Activated CD8-positive, alpha-beta memory T cell treated with anti-CD3 and anti-CD28 coated beads for 24 hours (primary cell): ENCODE measurements at regions not wholly inside any gene's neighbourhood (a gene's known extent, or its start where the extent isn't known, plus 50 kb on each side); places are given as distances from the start of the nearest gene placed in this dataset.

Experiments used
- DNase-seq: peaks from one replicate; pipeline ENCODE4 v3.0.0-alpha.2; 2020

DNA sequence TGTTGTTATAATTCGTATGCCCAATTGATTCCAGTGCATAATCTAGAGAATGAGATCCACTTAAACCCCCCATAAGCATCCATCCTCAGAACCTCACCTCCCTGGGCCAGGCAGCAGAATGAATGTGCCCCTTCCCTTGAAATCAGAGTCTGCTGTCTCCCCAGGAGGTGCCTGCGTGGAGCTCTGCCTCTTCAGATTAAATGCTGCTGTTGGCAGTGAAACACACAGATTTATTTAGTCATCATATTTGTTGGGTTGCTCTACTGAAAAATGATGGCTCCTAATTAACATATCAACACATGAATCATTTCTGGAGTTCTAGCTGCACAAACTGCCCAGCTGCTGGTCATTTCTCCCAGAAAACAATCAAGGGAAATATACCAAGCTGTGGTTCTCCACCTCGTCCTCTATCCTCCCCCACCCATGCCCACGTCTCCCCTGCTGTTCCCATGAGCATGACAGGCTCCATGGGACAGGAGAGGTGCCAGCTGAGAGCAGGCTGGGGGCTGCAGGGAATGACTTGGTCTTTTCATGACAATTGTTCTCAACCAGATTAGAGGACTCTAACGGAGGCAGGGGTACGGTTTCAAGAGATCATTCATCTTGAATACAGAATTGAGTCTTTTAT, 633.1 kb downstream of the CDH26 start:
- DNase-seq: no peak

DNA sequence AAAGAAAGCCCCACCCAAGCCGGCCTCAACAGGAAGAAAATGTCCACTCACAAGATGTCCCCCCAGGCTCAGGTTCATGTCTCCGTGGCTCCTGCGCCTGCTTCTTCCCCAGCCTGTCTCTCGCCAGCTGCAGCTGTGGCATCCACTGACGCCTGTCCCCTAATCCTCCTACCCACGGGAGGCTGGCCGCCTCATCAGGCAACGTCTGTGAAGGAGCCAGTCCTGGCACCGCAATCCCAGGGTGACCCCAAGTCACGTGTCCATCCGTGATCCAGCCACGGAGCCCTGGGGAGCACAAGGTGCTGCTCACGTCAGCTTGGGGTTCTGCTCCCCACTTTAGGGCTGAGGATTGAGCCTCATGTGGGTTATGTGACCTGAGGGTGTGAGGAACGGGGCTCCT, 640.3 kb downstream of the CDH26 start:
- DNase-seq: no peak

DNA sequence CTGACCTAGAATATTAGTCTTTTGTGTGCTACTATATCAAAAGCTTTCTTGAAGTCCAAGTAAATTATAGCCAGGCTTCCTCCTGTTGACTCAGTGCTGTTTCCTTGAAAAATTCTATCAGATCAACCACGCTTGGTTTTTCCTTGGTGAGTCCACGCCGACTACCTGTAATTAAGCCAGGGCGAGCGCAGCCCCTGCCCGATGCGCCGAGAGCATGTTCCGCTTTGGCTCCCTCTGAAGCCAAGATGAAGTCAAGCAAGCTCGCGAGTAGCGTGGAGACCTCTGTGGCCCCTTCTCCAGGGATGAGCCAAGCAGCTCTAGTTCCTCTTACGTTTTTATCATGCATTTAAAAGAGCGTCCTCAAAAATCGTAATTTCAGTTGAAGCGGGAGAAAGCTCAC, 641.2 kb downstream of the CDH26 start:
- no peak for DNase-seq

DNA sequence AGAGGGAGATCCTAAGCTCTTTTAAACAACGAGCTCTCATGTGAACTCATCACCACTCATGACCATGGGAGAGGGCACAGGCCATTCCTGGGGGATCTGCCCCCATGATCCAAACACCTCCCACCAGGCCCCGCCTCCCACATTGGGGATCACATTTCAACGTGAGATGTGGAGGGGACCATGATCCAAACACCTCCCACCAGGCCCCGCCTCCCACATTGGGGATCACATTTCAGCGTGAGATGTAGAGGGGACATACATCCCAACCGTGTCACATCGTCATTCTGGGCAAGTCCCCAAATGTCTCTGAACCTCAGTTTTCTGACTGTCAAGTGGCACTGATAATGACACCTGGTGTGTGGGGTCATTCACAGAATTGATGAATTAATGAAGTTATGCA, 641.8 kb downstream of the CDH26 start:
- DNase-seq: no peak

DNA sequence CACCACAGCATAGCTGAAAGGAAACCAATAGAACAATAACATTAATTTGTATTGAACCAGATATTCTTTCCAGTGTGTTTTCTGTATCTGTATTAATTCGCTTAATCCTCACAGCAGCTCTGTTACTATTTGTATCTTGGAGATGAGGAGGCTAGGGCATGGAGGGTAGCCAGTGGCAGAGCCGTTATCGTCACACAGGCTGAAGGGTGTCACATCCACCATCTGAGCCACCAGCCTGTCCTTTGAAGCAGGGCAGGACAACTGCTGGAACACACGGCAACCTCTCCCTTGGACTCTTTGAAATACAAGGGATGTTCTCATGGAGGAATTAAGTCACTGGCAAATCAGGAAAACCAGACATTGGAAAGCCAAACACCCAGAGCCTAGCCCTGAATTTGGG, 628.0 kb upstream of the CDH4 start:
- no peak for DNase-seq

DNA sequence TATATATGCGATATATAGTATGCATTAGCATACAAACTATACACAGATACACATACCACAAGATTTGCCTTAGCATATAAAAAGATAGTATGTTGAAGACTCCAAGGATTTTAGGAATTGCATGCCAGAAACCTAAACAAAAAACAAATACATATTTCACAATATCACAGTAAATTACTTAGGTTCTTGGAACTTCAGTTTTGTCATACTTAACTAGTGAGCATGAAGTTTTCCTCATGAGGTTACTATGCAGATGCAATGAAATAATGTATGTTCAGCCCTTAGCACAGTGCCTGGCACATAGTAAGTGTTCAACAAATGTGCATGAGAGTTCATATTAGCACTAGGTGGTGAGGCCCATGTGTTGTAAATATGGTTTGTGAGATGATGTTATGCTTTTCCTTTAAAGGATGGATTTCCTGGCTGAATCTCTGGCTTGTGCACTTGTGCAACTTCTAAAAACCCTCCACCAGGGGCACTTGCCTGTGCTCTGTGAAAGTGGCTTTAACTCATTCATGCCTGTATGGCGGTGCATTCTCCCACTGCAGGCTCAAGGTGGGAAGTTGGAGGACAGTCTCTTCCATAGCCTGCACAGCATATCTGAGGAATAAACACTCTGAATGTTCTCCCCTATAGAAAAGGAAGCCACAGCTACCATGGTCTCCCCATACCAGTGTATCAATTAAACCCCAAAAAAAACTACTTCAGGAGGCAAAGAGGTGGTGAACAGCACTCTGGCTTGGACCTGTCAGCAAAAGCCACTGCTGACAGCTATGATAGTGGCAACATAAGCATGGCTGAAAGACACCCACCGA, 624.1 kb upstream of the CDH4 start:
- DNase-seq: no peak

DNA sequence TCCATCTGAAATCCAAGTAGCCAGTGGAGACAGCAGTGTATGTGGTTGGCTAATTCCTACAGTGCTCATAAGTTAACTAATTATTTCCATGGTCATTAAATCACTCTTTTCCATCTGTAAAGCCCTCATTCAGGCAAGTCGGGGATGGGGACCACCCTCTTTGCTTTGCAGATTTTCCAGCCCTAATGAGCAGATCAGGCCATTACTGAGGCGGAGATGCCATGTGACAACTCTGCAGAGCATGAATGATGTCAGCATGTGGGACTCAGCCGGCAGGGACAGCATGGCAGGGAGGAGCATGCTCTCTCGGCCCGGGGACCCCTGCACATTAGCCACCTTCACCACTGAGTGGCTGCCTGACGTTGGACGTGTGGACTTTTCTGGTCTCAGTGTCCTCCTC, 623.3 kb upstream of the CDH4 start:
- DNase-seq: no peak

DNA sequence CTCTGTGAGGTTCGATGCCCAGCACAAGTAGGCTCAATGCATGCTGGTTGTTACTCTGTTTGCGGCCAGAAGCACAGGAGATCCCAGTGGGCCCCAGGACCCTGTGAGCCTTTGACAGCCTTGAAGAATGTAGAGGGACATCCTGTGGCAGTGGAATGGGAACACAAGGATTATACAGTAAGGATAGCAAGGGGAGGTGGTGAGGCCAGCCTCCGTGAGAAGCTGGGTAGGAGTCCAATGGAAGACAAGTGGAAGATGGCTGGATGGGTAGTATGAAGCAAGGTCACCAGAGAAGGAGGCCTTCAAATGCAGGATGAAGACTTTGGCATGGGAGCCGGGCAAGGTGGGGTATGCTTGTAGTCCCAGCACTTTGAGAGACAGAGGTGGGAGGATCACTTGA, 622.9 kb upstream of the CDH4 start:
- DNase-seq: no peak

DNA sequence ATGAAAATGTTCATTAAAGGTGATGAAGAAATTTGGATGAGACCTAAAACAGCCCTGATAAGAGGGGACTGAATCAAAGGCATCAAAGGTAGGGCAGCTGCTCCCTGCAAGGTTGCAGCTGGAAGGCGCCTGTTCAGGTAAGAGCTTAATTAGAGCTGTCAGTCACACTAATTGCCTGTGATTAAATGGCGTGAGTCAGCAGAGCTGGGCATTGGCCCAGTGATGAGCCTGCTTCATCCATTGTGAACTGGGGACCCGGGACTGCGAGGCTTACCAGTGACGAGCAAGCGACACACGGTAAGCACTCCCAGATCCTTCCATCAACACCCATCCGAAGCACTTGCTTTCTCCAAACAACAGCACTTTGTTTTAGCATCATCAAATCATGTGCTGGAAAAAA, 621.5 kb upstream of the CDH4 start:
- DNase-seq: no peak

DNA sequence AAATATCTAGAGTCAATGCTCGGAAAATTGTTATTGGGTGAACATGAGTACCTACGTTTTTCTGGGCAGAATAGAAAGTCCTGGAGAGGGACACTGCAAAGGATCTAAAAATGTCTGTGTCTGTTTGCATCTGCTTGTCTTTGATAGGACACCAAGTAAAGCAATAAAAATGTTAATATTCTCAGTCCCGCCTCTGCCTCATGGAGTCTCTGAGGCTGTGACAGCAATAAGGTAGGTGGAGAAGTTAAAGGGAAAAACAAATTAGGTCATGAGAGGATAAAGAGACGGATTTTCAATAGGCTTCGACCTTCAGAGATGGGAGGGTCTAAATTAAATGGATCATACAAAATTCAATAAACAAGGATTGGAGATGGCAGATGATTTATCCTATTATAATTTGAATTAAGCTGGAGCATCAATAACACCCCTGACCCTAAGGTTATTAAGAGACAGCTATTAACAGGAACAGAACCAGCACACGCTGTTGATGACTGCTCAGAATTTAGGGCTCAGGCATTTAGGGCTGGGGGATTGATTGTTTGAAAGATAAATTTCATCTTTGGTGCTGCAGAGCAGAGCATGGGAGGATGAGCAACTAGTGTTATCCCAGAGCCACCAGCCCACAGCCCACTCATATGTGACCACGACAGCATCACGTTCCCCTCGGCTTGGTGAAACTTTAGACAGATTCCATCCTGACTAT, 620.3 kb upstream of the CDH4 start:
- DNase-seq: no peak

DNA sequence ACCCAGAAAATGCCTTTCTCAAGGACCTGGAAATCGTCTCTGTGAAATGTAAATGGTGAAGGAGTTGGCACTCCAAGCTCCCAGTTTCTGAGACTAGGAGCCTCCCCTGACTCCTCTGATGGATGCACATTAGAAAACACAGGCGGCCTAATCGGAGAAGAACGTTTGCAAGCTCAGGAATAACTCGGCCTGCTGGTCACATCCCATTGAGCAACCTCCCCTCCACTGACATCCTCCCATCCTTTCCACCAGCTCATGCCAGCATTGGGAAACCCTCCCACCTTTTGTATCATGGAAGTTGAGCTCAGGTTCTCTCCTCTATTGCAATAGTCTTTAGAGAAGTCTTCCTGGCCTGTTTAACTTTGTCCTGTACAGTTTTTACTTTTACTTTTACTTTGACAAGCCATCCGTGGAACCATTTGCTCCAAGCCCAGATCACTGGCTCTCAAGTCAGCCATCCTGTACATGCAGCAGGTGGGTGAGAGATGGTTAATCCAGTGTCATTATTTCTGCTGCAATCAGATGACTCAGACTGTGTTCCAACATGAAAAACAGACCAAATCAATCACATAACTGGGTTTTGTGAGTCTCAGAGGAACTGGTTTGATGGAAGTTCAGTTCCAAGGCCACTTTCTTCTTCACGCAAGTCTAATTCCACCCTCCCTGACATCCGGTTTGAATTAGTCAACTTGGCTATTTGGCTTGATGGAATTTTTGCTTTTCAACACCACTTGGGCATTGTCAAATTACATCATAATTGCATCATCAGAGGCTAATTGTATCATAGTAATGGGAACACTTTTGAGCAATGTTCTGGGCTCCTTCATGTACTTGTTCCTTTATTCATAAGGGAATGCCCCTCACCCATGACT, 619.4 kb upstream of the CDH4 start:
- no peak for DNase-seq

DNA sequence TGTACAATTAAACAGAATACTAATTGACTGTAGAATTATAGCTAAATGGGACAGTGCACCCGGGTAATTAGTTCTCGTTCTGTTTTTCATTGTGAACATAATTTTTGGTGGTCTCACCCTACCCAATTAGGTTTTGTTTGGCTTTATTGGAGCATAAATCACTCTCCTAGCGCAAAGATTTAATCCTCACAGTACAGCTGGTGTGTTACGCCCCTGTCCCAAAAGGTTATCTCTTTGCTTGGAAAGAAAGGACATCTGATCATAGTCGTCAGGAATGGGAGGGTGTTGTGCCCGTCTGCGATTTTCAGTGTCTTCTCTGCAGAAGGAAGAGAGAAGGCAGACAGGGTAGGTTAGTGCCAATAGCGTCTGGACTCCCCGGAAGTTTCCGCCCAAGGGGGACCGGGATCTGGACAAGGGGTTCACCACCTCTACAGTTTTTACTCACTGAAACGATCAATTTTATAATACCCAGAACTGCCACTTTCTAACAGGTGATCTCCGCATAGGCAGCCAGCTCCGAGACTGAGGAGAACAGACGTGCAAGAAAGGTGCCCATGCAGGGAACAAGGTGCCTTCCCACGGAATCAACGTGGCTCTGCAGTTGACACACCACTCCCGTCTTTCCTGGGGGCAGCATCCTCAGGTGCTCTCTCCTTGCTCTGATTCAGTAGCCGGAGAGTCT, 617.4 kb upstream of the CDH4 start:
- DNase-seq: no peak

DNA sequence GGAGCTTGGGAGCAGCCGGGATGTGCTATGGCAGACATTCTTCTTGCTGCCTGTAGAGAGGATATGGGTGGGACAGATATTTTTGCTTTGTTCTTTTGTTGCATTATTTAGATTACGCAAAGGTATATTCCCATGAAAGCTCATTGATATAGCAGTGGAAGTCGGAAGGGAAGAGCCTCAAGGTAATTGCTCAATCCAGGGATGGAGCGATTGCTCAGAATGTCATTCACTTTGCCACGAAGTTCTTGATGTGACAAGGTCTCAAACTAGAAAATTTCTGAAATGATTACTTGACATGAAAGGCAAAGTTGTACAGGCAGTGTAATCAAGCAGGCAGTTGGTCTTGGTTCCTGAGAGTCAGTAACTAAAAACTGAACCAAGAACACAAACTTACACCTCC, 615.6 kb upstream of the CDH4 start:
- no peak for DNase-seq

DNA sequence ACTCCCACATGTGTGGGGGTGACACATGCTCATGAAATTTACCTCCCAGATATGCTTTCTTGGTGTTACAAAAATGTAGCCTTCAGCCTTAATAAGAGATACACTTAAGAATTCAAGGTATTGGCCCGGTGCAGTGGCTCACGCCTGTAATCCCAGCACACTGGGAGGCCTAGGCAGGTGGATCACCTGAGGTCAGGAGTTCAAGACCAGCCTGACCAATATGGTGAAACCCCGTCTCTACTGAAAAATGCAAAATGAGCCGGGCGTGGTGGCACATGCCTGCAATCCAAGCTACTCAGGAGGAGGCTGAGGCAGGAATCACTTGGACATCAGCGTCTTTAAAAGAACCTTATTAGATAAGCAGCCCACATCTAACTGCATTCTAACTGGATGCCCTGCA, 614.3 kb upstream of the CDH4 start:
- DNase-seq: no peak

DNA sequence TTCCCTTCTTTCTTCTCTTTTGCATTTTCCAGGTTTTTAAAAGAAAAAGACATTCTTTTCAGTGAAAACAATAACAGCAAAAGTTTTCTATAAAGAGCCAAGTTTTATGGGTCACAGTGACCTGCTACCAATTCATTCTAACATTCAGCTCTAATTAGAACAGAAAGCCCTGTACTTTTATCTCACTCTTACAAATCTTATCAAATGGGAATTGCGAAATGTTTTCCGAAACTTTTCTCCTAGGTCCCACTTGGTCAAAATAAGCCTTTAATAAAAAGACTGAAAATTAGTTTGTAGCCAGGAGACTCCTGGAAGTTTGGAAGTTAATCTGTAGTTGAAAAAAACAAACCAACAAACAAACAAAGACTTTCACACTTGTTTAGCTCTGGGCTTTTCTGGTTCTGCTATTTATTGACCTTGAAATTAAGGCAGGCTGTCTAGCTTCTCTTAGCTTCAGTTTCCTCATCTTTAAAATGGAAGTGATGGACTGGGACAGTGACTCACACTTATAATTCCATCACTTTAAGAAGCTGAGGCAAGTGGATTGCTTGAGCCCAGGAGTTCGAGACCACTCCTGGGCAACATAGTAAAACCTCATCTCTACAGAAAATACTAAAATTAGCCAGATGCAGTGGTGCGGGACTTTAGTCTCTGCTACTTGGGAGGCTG, 613.5 kb upstream of the CDH4 start:
- DNase-seq: no peak

DNA sequence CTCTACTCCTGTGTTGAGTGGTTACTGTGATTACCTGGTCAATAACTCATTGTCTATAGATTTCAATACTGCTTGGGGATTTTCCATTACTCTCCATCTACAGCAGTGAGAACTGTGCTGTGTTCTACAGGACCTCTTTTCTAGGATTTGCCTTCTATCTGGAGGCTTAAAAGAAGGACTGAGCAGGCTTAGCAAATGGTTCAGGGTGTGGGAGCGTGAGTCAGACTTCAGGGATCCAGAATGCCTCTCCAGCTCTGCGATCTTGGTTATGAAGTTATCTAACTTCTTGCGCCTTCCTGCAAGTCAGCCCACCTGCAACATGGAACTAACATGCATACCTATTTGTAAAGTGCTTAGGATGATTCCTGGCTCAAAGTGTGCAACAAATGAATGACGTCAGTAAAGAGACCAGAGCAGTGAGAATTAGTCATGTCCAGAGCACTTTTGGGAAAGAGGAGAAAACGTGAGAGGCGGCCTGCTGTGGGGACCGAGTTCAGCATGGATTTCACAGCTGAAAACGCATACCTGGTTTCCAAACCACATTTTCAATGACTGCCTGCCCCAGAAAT, 610.1 kb upstream of the CDH4 start:
- DNase-seq: no peak

DNA sequence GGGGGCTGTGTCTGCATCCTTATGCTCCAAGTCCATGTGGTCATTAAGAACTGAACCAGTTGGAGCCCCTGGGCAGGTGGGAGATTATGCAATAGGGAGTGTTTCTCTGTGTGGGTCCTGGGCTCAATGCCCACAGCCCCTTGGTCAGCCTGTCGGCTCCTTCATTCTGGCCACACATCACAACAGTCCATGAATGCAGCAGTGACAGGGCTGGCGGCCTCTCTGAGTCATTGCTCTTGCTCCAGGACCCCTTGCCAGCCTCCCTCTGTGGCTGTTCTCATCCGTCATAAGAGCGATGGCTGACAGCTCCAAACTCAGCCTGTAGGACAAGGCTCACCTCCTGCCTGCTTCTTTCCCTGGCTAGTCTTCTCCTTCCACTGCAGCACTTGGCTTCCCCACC, 609.5 kb upstream of the CDH4 start:
- DNase-seq: no peak

DNA sequence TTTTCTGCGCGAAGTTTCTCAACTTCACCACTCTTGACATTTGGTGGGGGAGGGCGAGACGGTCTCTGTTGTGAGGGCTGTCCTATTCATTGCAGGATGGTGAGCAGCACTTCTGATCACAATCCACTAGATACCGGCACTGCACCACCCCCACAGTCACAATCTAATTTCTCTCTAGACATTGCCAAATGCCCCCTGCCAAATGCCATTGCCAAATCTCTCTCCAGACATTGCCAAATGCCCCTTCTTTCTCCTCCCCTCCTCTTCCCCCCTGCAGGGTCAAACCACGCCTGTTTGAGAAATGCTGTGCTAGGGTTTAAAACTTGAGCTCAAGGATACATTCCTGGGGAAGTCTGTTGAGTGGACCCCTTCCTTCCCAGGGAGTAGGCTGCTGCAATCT, 603.5 kb upstream of the CDH4 start:
- DNase-seq: no peak

DNA sequence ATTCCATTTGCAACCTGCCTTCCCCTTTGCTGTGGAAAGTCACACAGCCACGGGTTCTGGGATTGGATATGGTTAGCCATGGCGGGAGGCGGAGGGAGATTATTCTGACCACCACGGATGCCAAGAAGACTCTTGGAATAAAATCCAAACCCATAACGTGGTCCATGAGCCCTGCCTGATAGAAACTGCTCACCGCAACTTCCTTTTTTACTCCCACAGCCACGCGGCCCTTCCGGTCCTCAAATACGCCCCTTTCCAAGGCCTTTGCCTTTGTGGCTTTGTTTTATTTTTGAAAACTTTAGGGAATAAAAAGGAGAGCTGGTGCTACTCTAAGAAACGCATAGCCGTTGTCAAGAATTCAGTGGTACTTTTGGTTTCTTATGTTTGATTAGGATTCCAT, 602.5 kb upstream of the CDH4 start:
- DNase-seq: no peak

DNA sequence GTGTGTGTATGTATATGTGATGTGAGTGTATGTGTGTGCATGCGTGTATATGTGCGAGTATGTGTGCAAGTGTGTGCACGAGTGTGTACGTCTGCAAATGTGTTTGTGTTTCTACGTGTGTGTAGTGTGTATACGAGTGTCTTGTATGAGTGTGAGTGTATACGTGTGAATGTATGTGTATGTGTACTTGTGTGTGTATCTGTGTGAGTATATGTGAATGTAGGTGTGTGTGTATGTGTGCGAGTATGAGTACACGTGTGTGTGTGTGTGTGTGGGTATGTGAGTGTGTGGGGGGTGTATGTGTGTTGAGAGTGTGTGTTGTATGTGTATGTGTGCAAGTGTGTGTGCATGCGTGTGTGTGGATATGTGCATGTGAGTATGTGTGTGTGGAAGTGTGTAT, 602.0 kb upstream of the CDH4 start:
- DNase-seq: no peak

DNA sequence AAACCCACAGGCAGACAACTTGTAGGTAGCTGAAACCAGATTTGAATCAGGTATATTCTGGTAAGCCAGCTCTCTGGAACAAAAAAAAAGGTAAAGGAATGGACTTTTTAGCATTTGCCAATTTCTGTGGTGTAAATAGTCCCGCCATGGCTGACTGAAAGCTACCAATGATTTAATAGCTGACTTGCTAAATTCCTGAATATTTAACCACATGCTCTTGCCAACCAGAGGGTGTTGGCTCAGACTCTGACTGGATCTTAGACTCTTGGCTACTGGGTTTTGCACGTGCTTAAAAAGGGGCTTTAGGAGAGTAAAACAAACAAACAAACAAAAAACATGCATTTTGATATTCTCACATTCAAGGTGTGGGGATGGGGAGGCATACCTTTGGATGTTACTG, 600.0 kb upstream of the CDH4 start:
- DNase-seq: no peak

DNA sequence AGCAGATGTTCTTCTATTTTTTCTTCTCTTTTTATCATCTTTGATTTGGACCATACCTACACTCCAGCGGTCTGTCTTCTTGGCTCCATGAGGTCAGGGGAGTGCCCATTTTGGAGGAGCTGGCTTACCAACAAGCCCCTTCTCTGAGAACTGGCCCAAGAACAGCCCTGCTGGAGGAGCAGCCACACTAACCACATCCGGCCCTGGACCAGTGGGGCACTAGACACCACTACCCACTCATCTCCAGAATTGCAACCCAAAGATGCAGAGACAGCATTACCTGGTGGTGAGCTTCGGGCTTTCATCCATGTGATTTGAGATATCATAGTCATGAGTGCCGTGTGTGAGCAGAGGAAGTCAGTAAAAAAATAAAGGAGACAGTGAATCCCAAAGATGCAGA, 599.4 kb upstream of the CDH4 start:
- DNase-seq: no peak
